HAP-1 (cell line): ENCODE measurements at regions not wholly inside any gene's neighbourhood (a gene's known extent, or its start where the extent isn't known, plus 50 kb on each side); places are given as distances from the start of the nearest gene placed in this dataset.
"Not testable (repeated sequence)": the region's sequence is repeated elsewhere in the genome, so short reads cannot be mapped to it uniquely, and the experiment has no call there.

ENCODE experiments used
- DNase-seq, 2 experiments: peaks; one replicate each; pipeline ENCODE4 v3.0.0-alpha.2; 2016 to 2020; ENCODE audit warnings: low spot score in 2 of 2
- H3K27me3 ChIP-seq: fragments of 250-450 bp; sonication (Bioruptor Pico); 2 replicates; pipeline ENCODE4 v1.5.1; 2020; ENCODE audit warnings: low read depth, mild to moderate bottlenecking, moderate library complexity
- H3K36me3 ChIP-seq: fragments of 250-450 bp; sonication (Bioruptor Pico); replicated peaks from 2 replicates; pipeline ENCODE4 v1.5.1; 2020; ENCODE audit warnings: mild to moderate bottlenecking
- H3K4me1 ChIP-seq: fragments of 250-450 bp; sonication (Bioruptor Pico); 2 replicates; pipeline ENCODE4 v1.5.1; 2020; ENCODE audit warnings: mild to moderate bottlenecking
- H3K4me3 ChIP-seq: fragments of 250-450 bp; sonication (Bioruptor Pico); 2 replicates; pipeline ENCODE4 v1.5.1; 2020; ENCODE audit warnings: mild to moderate bottlenecking, moderate library complexity
- H3K9me3 ChIP-seq: fragments of 250-450 bp; sonication (Bioruptor Pico); 2 replicates; pipeline ENCODE4 v1.5.1; 2020; ENCODE audit warnings: mild to moderate bottlenecking, moderate library complexity
- in situ Hi-C: fragments of 300-500 bp; cut with MboI; formaldehyde crosslinking; loops from 3 replicates; pipeline ENCODE4 v1.14.3; 2020; ENCODE audit warnings: low sequenced_read_pairs, inconsistent platforms, mixed read lengths

DNA sequence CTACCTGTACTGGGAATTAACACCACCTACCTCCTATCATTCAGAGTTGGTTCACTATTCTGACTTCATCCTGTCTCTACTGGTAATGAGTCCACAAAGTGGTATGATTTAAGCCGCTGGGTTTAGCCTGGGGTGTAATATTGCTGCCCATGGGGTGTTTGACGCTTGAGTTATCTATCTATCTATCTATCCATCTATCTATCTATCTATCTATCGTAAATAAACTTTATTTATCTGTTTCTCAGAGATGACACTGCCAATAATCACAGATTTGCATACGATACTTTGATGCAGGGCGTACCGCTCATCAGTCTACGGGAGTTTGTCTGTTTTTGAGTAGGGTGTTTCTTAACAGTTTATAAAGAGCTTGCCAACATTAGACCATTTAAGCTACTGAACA lies 73.6 kb upstream of the ZNF184 start:
- Histone ChIP-seq H3K27me3 (no peaks in the 10 kb centered on the region), H3K9me3 (no peaks in the 10 kb centered on the region), H3K36me3 (no peaks in the 10 kb centered on the region), H3K4me1 (peaks cover 3% of the 10 kb centered on the region; the same call in 1 of the 2 replicates), H3K4me3 (no peak overlapping the region)
- no peak for DNase-seq
- in situ Hi-C loops: no loop called here

DNA sequence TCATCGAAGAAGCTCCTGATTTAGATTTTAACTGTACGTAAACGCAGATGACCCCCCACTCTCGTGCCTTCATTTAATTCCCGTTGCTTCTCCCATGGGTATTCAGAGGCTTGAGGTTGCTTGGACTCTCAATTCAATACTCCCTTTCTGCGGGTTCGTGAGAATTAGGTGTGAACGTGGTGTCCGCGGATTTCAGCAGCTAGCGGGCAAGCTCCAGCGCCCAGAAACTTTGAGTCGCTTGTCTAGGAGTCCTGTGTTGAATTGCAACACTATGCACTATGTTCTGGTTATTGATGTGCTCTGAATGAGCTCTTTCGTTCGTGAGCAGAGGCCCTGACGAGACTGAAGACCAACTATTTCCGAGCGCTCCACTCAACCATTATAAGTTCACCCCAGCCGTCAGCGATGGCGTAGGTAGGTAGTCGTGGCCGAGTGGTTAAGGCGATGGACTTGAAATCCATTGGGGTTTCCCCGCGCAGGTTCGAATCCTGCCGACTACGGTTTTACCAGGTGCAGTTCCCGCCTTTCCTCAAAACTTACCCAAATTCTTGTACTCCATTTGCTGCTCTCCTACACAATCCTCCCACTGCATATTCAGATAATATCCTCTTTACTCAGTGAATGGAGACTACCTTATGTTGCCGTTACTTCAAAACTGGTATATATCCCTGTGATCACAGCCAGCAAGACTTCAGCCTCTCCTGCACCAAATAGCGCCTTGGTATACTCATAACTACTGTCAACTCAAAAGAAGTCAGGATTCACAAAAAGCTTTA lies 72.6 kb upstream of the ZNF184 start:
- in situ Hi-C loops: no loop called here
- peaks cover 3% of the 10 kb centered on the region; the same call in 1 of the 2 replicates for H3K4me1 ChIP-seq
- H3K27me3 ChIP-seq: no peaks in the 10 kb centered on the region
- no peak overlapping the region for H3K4me3 ChIP-seq
- H3K36me3 ChIP-seq: no peaks in the 10 kb centered on the region
- no peaks in the 10 kb centered on the region for H3K9me3 ChIP-seq
- peak; percentile 31 to 47 for DNase-seq

DNA sequence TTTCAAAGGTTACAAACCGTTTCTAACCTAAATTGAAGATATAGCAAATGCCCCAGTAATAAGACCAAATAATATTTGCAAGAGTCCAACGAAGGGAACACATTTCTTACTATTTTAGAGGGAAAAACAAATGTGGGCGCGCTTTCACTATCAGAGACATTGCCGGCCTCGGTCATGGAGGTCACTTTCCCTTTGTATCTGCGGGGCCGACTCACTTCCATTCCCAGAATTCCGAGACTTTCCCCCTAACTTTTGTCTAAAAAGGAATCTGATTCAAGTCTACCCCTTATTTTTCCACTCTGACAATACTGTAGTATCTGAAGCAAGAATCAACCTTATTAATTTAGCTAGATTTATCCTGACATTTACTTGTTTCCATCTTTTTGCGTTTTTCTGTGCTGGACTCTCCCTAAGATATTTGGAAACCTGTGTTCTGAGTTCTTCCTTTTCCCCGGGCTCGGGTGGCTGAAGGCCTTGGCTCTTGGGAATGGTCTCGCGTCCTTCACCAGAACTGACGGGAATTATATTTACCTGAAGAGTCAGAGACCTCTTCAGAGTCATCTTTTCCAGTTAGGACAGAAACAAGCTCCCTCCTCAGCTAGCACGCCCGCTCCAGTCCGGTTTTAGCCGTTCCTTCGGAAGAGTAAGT lies 71.8 kb upstream of the ZNF184 start:
- no peaks in the 10 kb centered on the region for H3K9me3 ChIP-seq
- no peak overlapping the region for H3K4me3 ChIP-seq
- no peaks in the 10 kb centered on the region for H3K27me3 ChIP-seq
- in situ Hi-C loops: no loop called here
- no peak for DNase-seq
- no peaks in the 10 kb centered on the region for H3K36me3 ChIP-seq
- peaks cover 3% of the 10 kb centered on the region; the same call in 1 of the 2 replicates for H3K4me1 ChIP-seq

DNA sequence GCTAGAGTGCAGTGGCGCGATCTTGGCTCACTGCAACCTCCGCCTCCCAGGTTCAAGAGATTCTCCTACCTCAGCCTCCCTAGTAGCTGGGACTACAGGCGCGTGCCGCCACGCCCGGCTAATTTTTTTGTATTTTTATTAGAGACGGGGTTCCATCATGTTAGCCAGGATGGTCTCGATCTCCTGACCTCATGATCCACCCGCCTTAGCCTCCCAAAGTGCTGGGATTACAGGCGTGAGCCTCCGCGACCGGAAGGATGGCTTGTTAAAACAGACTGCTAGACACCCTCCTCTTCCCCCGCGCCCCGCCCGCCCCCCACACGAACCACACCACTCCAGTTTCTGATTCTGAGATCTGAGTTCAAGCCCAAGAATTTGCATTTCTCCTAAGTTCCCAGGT lies 71.2 kb upstream of the ZNF184 start:
- in situ Hi-C loops, H3K27me3 ChIP-seq, H3K36me3 ChIP-seq, DNase-seq, H3K9me3 ChIP-seq, H3K4me1 ChIP-seq, H3K4me3 ChIP-seq: not testable (repeated sequence)

DNA sequence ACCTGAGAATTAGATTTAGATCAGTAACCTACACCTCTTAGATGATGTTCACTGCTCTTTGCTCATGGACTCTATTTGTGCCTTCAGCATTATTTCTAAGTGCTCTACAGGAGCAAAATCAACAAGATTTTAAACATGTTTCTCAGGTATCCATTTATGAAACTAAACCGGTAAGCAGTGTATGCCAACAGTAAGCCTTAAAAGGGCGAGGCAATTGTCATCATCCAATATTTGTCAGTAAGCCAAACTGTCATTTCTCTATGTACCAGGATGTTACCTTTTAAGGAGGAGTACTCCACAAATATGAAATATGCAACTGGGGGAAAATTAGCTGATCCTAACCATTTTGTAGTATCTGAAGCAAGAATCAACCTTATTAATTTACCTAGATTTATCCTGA lies 69.6 kb upstream of the ZNF184 start:
- no peak overlapping the region for H3K4me3 ChIP-seq
- no peak for DNase-seq
- no peaks in the 10 kb centered on the region for H3K9me3 ChIP-seq
- H3K4me1 ChIP-seq: no peaks in the 10 kb centered on the region
- no peaks in the 10 kb centered on the region for H3K27me3 ChIP-seq
- no peaks in the 10 kb centered on the region for H3K36me3 ChIP-seq
- in situ Hi-C loops: no loop called here

DNA sequence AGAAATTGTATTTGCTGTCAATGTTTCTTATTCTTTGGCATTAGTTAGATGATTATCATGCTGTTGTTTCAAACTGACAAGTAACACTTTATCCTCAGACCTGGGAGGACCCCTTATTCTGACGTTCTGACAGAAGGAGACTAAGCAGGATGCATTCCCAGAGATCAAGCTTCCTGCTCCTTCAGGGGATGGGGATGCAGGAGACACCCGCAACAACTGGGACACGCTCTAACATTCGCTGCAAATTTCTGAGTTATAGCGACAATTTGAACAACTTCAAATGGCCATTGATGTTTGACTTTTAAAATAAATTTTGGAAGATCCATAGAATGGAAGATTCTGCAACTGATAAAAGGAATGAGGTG lies 69.0 kb upstream of the ZNF184 start:
- Histone ChIP-seq H3K36me3 (no peaks in the 10 kb centered on the region), H3K27me3 (no peaks in the 10 kb centered on the region), H3K4me1 (no peaks in the 10 kb centered on the region), H3K4me3 (peak overlapping the region; percentile 11; the same call in 1 of the 2 replicates), H3K9me3 (no peaks in the 10 kb centered on the region)
- DNase-seq: no peak
- in situ Hi-C loops: no loop called here

DNA sequence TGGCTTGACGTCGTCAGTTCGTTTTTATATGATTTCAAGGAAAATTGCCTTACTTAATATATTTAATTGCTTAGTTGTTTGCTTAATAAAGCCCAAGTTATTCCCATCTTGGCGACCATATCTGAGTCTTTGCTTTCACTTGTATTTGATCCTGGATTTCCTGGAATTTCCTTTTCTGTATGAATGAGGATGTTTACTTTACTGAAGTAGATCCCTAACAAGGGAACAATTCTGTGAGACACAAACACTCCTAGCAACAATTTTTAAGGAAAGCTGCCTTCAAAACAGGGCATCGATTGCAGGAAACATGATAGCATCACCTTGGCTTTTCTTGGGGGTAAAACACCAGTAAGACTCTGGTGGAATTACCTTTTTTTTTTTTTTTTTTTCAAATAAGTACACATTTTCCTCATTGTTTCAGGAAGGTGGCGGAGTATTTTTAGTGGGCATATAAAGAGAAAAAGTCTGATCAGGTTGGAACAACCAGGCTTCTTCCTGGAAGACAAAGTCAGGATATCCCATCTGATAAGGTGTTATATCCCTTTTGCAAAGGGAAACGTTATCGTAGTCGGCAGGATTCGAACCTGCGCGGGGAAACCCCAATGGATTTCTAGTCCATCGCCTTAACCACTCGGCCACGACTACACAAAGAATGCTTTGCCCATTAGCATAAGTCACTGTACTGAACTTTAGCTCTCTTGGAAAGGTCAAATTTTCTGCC lies 68.5 kb upstream of the ZNF184 start:
- H3K9me3 ChIP-seq: no peaks in the 10 kb centered on the region
- H3K4me3 ChIP-seq: peak overlapping the region; percentile 11
- in situ Hi-C loops: no loop called here
- no peaks in the 10 kb centered on the region for H3K4me1 ChIP-seq
- peak; percentile 46 to 81 for DNase-seq
- H3K36me3 ChIP-seq: no peaks in the 10 kb centered on the region
- no peaks in the 10 kb centered on the region for H3K27me3 ChIP-seq

DNA sequence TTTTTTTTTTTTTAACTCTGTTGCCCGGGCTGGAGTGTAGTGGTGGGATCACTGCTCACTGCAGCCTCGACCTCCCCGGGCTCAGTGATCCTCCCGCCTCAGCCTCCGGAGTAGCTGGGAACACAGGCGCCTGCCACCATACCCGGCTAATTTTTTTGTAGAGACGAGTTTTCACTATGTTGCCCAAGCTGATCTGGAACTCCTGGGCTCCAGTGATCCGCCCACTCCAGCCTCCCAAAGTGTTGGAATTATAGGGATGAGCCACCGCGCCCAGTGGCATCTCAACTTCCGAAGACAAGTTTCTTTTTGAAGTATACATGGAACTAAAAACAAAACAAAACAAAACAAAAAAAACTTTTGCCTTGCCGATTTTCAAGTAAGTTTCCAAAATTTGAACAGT lies 66.6 kb upstream of the ZNF184 start:
- Histone ChIP-seq H3K4me1 (no peaks in the 10 kb centered on the region), H3K4me3 (no peak overlapping the region), H3K36me3 (no peaks in the 10 kb centered on the region), H3K27me3 (no peaks in the 10 kb centered on the region), H3K9me3 (no peaks in the 10 kb centered on the region)
- DNase-seq: no peak
- in situ Hi-C loops: no loop called here

DNA sequence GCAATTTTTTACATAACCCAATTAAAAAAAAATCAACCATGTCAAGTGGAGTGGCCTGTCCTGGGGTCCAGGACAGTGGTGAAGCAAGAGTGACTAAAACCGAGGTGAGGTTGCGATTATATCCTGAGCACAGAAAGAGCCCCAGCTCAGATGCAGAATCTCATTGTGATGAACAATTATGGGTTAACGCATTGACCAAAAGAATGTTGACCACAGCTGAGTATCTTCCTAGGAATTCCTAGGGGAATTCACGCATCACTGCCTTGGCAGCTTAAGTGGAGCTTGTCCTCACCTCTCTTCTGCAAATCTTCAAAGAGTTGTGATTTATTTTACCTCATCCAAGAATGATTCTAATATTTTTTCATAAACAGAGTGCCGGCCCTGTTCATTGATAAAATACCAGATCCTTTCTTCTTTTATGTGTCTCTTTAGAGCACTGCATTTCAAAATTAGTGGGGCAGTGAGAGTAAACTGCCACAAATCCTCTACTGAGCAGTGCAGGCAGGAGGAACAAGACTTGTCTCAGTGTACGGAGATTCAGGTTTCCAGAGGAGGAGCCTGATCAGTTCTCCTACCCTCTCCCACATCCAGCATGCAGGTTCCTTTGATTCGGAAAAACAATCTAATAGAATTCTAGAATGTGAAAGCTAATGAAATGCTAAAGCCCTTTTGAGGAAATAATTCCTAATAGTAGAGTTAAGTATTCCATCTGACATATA lies 60.1 kb upstream of the ZNF184 start:
- no peaks in the 10 kb centered on the region for H3K36me3 ChIP-seq
- no peak overlapping the region for H3K4me3 ChIP-seq
- peaks cover 4% of the 10 kb centered on the region for H3K4me1 ChIP-seq
- no peaks in the 10 kb centered on the region for H3K27me3 ChIP-seq
- no peaks in the 10 kb centered on the region for H3K9me3 ChIP-seq
- peak; percentile 29 to 40 for DNase-seq
- in situ Hi-C loops: no loop called here

DNA sequence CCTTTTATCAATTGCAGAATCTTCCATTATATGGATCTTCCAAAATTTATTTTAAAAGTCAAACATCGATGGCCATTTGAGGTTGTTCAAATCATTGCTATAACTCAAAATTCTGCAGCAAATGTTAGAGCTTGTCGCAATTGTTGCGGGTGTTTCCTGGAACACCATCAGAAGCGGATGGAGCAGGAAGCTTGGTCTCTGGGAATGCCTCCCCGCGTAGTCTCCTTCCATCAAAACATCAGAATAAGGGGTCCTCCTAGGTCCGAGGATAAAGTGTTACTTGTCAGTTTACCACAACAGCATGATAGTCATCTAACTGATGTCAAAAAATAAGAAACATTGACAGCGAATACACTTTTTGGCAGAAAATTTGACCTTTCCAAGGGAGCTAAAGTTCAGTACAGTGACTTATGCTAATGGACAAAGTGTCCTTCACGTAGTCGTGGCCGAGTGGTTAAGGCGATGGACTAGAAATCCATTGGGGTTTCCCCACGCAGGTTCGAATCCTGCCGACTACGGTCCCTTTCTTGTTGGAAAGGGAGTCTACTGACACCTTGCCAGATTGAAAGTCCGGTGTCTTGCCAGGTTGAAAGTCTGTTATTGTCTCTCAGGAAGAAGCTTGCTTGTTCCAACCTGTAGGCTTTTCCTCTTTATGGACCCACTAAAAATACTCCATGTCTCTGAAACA lies 59.0 kb upstream of the ZNF184 start:
- DNase-seq: peak in 1 of 2 experiments; percentile 33
- Histone ChIP-seq H3K4me3 (no peak overlapping the region), H3K36me3 (no peaks in the 10 kb centered on the region), H3K27me3 (no peaks in the 10 kb centered on the region), H3K9me3 (no peaks in the 10 kb centered on the region), H3K4me1 (peaks cover 4% of the 10 kb centered on the region)
- in situ Hi-C loops: no loop called here

DNA sequence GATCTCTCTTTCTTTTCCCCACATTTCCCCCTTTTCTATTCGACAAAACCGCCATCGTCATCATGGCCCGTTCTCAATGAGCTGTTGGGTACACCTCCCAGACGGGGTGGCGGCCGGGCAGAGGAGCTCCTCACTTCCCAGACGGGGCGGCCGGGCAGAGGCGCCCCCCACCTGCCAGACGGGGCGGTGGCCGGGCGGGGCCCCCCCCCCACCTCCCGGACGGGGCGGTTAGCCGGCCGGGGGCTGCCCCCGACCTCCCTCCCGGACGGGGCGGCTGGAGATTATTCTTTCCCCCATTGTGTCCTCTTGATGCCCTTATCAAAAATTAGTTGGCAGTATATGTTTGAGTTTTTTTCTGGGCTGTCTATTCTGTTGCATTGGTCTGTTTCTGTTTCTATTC lies 56.9 kb upstream of the ZNF184 start:
- in situ Hi-C loops, H3K27me3 ChIP-seq, H3K36me3 ChIP-seq, DNase-seq, H3K4me1 ChIP-seq, H3K4me3 ChIP-seq, H3K9me3 ChIP-seq: not testable (repeated sequence)

DNA sequence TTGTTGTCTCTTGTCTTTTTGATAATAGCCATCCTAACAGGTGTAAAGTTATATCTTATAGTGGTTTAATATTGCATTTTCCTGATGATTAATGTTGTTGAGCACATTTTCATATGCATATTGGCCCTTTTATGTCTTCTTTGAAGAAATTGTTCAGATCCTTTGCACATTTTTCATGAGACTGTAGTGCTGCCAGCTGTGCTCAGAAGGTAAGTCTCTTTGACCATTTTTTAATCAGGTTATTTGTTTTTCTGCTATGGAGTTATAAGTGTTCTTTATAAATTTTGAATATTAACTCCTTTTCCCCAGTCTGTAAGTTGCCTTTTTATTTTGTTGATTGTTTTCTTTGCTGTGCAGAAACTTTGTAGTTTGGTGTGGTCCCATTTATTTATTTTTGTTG lies 55.8 kb upstream of the ZNF184 start:
- in situ Hi-C loops: no loop called here
- no peak overlapping the region for H3K4me3 ChIP-seq
- no peaks in the 10 kb centered on the region for H3K9me3 ChIP-seq
- no peaks in the 10 kb centered on the region for H3K36me3 ChIP-seq
- no peaks in the 10 kb centered on the region for H3K27me3 ChIP-seq
- DNase-seq: no peak
- peaks cover 4% of the 10 kb centered on the region for H3K4me1 ChIP-seq
